T follicular helper cell (primary cell): ENCODE measurements at regions not wholly inside any gene's neighbourhood (a gene's known extent, or its start where the extent isn't known, plus 50 kb on each side); places are given as distances from the start of the nearest gene placed in this dataset.

Experiments used
- DNase-seq: peaks from one replicate; pipeline ENCODE4 v3.0.0-alpha.2; 2020; ENCODE audit warnings: low read depth

DNA sequence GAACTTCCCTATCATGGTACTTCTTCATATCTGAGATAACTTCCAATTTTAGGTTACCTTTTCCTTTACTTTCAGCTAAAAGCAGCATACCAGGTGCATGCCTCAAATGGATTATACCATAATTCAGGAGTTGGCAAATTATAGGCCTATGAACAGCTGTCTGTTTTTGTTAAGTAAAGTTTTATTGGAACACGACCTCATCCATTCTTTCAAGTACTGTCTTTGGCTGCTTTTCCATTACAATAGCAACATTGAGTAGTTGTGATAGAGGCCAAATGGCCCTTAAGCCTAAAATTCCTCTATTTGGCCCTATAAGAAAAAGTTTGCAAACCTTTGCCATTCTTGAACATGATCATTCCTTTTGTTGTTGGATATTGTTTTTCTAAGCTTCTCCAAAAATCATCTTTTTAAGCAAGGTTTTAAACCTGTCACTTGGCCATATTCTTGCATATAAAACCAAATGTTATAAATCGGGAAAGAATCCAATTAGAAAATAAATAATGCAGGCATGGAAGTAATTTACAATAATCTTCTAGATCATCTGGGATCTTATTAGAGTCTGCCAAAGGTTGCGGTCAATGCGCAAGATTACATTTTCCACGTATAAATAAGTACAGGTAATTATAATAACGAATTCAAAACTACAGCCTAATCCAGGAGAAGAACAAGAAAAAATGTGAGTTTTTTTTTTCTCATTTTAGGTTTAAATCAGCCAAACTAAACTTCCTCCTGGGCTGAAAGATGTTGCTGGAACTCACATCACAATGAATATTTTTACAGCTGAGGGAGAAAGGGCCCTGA is 226.5 kb upstream of the ANKRD55 start:
- DNase-seq, result no peak

- no peak for DNase-seq
These were observed 225.0 kb upstream of the ANKRD55 start for GRCh38 chr5:56457887-56458812.

DNA sequence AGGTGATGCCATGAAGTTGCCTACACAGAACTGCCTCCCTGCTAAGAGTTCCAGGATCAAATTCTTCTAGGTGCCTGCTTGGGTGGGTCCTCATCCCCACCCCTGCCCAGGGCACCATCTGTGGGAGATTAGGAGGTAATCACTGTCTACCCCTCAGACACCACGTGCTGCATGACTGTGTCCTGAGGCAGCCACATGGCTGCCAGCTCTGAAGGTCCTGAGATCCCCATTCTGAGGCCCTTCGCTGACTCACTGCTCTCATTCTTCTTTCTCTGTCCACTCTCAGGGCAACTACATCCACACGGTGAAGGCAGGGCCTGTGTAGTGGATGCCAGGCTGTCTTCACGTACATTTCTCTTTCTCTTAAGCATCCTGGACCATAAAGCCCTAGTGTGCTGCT is 222.9 kb upstream of the ANKRD55 start:
- DNase-seq, result no peak

DNA sequence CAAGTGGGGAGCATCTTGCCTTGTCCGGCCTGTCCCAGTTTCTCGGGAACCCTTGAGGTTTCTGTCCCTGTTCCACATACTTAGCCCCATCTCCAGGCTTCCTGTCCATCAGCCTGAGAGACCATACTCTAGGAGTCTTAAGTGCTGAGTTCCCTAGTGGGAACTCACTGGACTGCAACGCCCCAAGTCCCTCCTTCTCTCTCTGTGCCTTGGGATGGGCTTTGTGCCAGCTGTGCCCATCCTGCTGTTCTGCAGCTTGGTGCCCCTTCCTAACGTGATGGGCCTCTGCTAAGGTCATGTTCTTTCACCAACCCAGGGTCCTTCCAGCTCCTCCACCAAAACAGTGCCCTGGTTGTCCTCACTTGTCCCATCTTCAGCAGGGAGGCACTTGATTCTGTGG is 222.3 kb upstream of the ANKRD55 start:
- no peak for DNase-seq

GRCh38 chr5:56454219-56454862 is 221.2 kb upstream of the ANKRD55 start:
- DNase-seq, result no peak

- no peak for DNase-seq
These were observed 218.6 kb upstream of the ANKRD55 start for GRCh38 chr5:56451742-56452141.

GRCh38 chr5:56450766-56451165 is 217.6 kb upstream of the ANKRD55 start:
- DNase-seq, result no peak

DNA sequence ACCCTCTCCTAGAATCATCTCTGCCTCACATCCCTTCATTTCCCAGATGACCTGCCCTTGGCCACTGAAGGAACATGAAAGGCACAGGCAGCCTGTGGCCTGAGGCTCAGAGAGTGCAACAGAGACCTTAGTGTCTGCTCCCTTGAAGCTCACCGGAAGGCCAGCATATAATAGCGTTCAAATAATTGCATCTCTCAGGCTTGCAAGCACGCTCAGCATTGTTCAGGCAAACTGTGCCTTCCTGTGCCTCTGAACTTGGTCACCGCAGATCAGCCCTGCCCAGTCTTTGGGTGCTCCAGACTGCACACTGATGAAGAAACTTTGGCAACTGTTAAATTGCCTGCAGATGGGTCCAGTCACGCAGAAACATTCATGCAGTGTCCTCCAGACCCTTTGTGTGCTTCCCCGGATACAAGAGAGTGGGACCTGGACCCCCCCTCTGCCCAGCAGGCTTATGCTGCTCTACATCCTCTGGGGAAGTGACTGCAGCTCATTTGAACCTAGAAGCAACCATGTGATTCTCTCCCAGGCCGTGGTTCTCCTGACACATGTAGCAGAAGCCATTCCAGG is 216.0 kb upstream of the ANKRD55 start:
- no peak for DNase-seq

DNA sequence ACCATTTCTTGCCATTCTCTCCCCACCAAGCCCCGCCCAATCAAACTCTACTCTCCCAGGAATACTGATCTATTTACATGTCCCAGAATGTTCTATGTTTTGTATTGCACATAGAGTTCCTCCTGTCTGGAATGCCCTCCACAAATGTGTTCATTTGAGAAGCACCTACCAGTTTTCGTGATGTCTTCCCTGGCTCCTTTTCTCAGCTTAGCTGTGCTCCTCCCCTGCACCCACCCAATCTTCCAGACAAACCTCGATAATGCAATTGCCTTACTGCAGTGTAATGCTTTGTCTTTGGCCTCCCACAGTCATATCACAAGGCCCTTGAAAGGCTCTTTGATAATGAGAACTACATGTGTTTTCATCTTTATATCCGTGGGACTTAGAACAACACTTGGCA is 214.5 kb upstream of the ANKRD55 start:
- no peak for DNase-seq

DNA sequence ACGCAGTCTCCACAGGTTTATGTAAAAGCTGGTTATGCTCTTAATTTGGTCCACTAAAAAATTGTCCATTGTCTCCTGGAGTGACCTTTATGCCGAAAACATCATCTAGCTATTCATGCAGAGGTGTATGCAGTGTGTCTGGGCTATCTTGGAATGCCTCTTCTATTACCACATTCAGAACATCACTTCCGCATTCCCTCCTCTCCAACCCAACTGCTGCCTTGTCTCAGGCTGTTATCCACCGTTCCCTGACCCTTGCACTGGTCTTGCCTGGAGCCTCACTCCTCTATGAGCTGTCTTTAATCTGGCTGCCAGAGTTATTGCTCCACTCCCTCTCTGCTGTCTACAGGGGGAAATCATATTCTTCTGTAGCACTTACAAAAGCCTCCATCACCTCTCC is 214.1 kb upstream of the ANKRD55 start:
- DNase-seq, result no peak

- no peak for DNase-seq
These were observed 213.6 kb upstream of the ANKRD55 start for GRCh38 chr5:56446728-56447127.

GRCh38 chr5:56443826-56444225 is 210.7 kb upstream of the ANKRD55 start:
- DNase-seq, result no peak

DNA sequence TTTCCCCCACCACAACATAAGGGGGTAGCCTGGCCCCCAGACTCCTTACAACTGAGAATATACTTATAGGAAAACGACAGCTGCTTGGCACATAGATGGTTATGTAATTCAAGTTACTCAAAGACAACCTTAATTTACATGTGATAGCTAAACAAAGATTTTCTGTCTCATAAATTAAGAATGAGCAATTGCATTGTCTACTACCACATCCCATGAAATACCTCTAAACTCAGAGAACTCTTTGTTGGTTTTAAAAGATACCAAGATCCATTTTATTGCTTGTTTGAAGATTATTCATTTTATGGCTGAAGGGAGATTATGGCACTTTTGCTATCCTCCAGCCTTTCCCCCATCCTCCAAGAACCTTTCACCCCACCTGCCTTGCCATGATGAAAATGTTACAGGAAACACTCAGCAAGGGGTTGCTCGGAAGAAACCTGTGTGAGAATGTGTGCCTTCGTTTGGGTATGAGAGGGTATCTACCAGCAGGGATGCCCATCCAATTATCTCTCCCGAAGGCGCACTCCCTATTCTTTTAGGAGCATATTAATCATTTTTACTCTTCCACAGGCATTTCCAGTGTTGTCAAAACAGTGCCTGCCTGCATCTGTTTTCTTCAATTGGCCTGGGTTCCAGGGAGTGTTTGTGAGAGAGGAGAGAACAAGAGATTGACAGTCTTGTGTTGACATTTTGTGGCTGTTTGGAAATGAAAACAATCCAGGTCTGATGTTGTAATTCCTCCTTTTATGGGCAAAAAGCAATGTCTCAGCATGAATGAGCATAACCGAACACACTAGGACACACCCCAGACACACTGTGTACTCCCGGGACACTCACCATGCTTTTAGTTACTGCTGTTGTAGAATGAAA is 208.0 kb upstream of the ANKRD55 start:
- no peak for DNase-seq

- no peak for DNase-seq
These were observed 201.9 kb upstream of the ANKRD55 start for GRCh38 chr5:56434986-56435385.

- no peak for DNase-seq
These were observed 200.0 kb upstream of the ANKRD55 start for GRCh38 chr5:56433039-56433617.

GRCh38 chr5:56432321-56432720 is 199.2 kb upstream of the ANKRD55 start:
- DNase-seq, result no peak

DNA sequence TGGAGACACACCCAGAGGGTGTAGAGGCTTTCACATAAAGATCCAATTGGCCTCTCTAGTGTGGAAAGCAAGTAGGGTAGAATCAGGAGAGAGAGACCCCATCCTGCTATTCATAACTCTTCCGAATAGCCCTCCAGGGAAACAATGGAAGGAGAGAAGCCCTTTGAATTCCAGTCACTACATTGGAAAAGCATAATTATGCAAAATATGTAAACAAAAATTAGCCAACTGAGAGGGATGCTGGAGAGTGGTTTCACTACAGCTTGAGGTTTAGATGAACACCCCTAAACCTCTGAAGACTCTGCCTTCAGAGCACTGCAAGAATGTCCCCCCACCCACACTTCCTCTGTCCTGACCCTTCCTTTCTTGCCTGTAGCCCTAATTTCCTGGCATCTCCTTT is 197.3 kb upstream of the ANKRD55 start:
- DNase-seq, result no peak

- DNase-seq, result no peak
These were observed 196.0 kb upstream of the ANKRD55 start for GRCh38 chr5:56429110-56429561.

GRCh38 chr5:56426693-56427092 is 193.6 kb upstream of the ANKRD55 start:
- no peak for DNase-seq

GRCh38 chr5:56422076-56422762 is 189.1 kb upstream of the ANKRD55 start:
- no peak for DNase-seq
